Activated CD8-positive, alpha-beta T cell treated with anti-CD3 and anti-CD28 coated beads for 36 hours (primary cell): ENCODE measurements at regions not wholly inside any gene's neighbourhood (a gene's known extent, or its start where the extent isn't known, plus 50 kb on each side); places are given as distances from the start of the nearest gene placed in this dataset.

Experiments
- ATAC-seq: fragments of 200-7000 bp; cut with Tn5 transposase; one replicate; pipeline ENCODE4 v1.10.0; 2021; ENCODE audit warnings: mild to moderate bottlenecking, moderate library complexity
- CTCF ChIA-PET: fragments of 350-600 bp; sonication (Branson Sonifier 250); formaldehyde crosslinking; loops from one replicate; lab custom pipeline; 2021; ENCODE audit warnings: antibody characterized with exemption; lab: Charles Lee
- POLR2A ChIA-PET: fragments of 350-600 bp; sonication (Branson Sonifier 250); formaldehyde crosslinking; loops from one replicate; lab custom pipeline; 2021; ENCODE audit warnings: antibody characterized with exemption; lab: Charles Lee
- DNase-seq: peaks from one replicate; pipeline ENCODE4 v3.0.0-alpha.2; 2020
- H3K27ac Mint-ChIP-seq: one replicate; pipeline ENCODE4 v1.8.0; 2021; ENCODE audit warnings: mild to moderate bottlenecking, mixed read lengths
- H3K27me3 Mint-ChIP-seq: one replicate; pipeline ENCODE4 v1.8.0; 2021; ENCODE audit warnings: mixed read lengths
- H3K36me3 Mint-ChIP-seq: one replicate; pipeline ENCODE4 v1.8.0; 2021; ENCODE audit warnings: low read depth, mixed read lengths
- H3K4me1 Mint-ChIP-seq: one replicate; pipeline ENCODE4 v1.8.0; 2021; ENCODE audit warnings: low read depth, mixed read lengths
- H3K4me3 Mint-ChIP-seq: one replicate; pipeline ENCODE4 v1.8.0; 2021; ENCODE audit warnings: mild to moderate bottlenecking, moderate library complexity, mixed read lengths
- H3K9me3 Mint-ChIP-seq: one replicate; pipeline ENCODE4 v1.8.0; 2021; ENCODE audit warnings: mixed read lengths
- CTCF ChIP-seq: fragments of 200-600 bp; IDR thresholded peaks from one replicate; pipeline ENCODE4 v1.8.0; 2022; ENCODE audit warnings: antibody characterized with exemption, mild to moderate bottlenecking
- intact Hi-C: fragments of 100-400 bp; cut with micrococcal nuclease; formaldehyde crosslinking; loops from one replicate; pipeline ENCODE4 v1.10.0; 2022

DNA sequence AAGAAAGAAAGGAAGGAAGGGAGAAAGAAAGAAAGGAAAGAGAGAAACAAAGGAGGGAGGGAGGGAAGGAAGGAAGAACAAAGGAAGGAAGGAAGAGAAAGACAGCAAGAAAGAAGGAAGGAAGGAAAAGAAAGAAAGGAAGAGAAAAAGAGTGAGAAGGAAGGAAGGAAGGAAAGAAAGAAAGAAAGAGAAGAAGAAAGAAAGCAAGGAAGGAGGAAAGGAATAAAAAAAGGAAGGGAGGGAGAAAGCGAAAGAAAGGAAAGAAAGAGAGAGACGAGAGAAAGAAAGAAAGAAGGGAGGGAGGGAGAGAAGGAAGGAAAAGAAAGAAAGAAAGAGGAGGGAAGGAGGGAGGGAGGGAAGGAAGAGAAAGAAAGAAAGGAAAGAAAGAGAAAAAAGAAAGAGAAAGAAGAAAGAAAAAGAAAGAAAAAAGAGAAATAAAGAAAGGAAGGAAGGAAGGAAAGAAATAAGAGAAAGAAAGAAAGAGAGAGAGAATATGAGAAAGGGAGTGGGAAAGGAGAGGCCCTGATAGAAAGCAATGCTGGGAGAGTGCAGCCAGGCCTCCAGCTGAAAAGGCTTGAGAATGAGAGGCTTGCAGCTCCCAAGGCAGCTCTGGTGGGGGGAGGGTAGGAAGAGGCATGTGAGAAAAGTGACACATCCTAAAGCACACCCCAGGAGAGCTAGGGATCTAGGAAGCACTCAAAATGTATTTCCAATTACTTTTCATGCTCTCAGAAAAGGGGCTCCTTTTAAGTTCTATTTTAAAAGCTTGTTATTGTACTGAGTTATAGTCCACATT lies 134.0 kb upstream of the ZIC3 start:
- CTCF ChIA-PET = no interaction called here
- ATAC-seq (no peak), DNase-seq (no peak)
- intact Hi-C loops = no loop called here
- peaks cover 3% of the 10 kb centered on the region for H3K9me3 Mint-ChIP-seq
- peaks cover 2% of the 10 kb centered on the region for H3K4me1 Mint-ChIP-seq
- H3K27ac Mint-ChIP-seq = no peak overlapping the region
- no peak overlapping the region for H3K4me3 Mint-ChIP-seq
- POLR2A ChIA-PET = no interaction called here
- peaks cover 29% of the 10 kb centered on the region for H3K27me3 Mint-ChIP-seq
- TF ChIP-seq CTCF = no peak
- H3K36me3 Mint-ChIP-seq = no peaks in the 10 kb centered on the region

DNA sequence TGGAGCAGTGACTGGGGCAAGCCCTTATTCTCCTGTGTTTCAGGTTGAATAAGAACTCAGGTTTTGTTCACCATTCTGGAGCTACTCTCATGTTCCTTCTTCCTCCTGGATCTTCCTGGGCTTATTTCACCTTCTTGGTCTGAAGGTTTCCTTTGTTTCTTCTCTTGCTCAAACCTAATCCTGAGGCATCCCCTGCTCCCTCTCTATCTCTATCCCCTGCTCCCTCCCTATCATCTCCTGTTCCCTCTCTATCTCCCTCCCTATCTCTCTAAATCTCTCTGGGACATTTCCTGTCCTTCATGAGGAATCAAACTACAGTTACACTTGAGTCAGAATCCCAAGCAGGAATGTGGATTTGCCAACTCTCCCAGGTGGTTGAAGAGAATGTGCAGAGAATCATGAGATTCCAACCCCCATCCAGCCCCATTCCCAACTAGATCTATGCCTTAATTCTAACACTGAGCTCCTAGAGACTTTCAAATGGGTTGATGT lies 134.9 kb upstream of the ZIC3 start:
- Mint-ChIP-seq H3K27me3 (peaks cover 34% of the 10 kb centered on the region), H3K4me1 (peaks cover 5% of the 10 kb centered on the region), H3K36me3 (no peaks in the 10 kb centered on the region), H3K27ac (no peak overlapping the region), H3K4me3 (no peak overlapping the region), H3K9me3 (peaks cover 3% of the 10 kb centered on the region)
- ChIA-PET CTCF (no interaction called here), POLR2A (no interaction called here)
- intact Hi-C loops = no loop called here
- DNase-seq (no peak), ATAC-seq (no peak)
- no peak for TF ChIP-seq CTCF

DNA sequence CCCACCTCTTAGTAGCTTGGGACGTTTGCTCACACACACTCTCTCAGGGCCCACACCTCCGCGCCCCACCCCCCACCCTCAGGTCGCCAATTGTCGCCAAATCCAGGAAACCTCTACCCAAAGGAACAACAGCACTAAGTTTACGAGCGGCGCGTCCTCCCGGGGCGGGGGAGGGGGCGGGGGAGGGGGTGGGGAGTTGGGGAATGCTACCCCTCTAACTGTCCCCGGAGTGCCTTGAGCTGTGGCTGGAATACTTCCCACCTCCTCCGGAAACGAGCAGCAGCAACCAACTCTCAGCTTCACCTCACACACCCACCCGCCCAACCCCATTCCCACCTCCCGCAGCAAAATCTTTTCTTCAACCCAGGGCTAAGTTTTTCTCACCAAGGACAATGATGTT lies 135.6 kb upstream of the ZIC3 start:
- H3K27ac Mint-ChIP-seq = no peak overlapping the region
- no peak overlapping the region for H3K4me3 Mint-ChIP-seq
- peaks cover 8% of the 10 kb centered on the region for H3K4me1 Mint-ChIP-seq
- CTCF ChIA-PET = no interaction called here
- DNase-seq = no peak
- TF ChIP-seq CTCF = no peak
- H3K36me3 Mint-ChIP-seq = no peaks in the 10 kb centered on the region
- POLR2A ChIA-PET = no interaction called here
- intact Hi-C loops = no loop called here
- ATAC-seq = no peak
- H3K9me3 Mint-ChIP-seq = peaks cover under 1% of the 10 kb centered on the region
- H3K27me3 Mint-ChIP-seq = peaks cover 41% of the 10 kb centered on the region

DNA sequence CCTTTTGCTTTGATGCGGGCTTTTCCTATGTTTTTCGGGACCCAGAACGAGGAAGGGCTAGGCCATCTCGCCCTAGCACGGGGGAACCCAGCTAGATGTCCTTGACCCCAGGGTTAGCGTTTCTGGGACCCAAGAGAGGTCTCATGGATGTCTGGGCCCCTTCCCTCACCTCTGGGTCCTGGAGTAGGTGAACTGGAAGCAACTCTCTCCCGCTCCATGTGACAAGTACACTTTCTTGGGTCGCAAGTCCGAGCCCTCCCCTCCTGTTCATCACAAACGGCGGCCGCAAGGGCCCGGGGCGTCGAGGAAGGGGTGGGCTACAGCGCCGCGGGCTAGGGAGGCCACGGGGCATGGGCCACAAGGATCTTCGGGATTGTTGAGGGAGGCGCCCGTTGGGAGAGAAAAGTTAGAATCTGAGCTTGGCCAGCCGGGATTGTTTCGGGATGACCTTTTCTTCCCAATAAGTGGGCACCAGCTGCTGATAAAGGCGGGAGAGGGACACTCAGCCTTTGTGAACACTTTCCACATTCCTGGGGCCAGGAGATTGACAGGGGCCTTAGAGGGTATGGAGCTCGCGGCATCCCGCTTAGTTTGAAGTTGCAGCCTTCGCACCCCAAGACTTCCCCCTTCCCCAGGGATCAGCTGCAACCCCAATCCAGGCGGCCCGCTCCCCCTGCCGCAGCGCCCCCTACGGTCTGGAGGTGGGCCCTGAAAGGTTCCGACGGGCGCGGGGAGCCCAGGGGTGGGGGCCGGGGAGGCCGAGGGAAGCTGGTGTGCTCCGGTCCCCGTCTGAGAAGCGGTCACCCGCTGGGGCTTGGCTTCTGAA lies 136.9 kb upstream of the ZIC3 start:
- H3K9me3 Mint-ChIP-seq = no peaks in the 10 kb centered on the region
- intact Hi-C loops = loop anchor here (5.0 kb wide), 2 partner anchors 118 to 133 kb away; no protein-coding TSS in a partner anchor
- CTCF ChIA-PET = no interaction called here
- TF ChIP-seq CTCF = no peak
- peaks cover 49% of the 10 kb centered on the region for H3K27me3 Mint-ChIP-seq
- peaks cover 8% of the 10 kb centered on the region for H3K4me1 Mint-ChIP-seq
- H3K4me3 Mint-ChIP-seq = no peak overlapping the region
- no peak for ATAC-seq
- no peaks in the 10 kb centered on the region for H3K36me3 Mint-ChIP-seq
- DNase-seq = no peak
- no peak overlapping the region for H3K27ac Mint-ChIP-seq
- POLR2A ChIA-PET = no interaction called here
